GM18499 (cell line): ENCODE measurements at regions not wholly inside any gene's neighbourhood (a gene's known extent, or its start where the extent isn't known, plus 50 kb on each side); places are given as distances from the start of the nearest gene placed in this dataset.
"Not testable (repeated sequence)": the region's sequence is repeated elsewhere in the genome, so short reads cannot be mapped to it uniquely, and the experiment has no call there.

Source experiments
- ATAC-seq: cut with Tn5 transposase; IDR thresholded peaks from one replicate; pipeline ENCODE4 v1.9.1; 2021; ENCODE audit warnings: moderate number of reproducible peaks; ENCODE audit not compliant: insufficient read depth, unreplicated experiment

DNA sequence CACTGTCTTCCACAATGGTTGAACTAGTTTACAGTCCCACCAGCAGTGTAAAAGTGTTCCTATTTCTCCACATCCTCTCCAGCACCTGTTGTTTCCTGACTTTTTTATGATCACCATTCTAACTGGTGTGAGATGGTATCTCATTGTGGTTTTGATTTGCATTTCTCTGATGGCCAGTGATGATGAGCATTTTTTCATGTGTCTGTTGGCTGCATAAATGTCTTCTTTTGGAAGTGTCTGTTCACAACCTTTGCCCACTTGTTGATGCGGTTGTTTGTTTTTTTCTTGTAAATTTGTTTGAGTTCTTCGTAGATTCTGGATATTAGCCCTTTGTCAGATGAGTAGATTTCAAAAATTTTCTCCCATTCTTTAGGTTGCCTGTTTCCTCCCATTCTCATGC lies 194.0 kb upstream of the IL12B start:
- ATAC-seq: not testable (repeated sequence)

DNA sequence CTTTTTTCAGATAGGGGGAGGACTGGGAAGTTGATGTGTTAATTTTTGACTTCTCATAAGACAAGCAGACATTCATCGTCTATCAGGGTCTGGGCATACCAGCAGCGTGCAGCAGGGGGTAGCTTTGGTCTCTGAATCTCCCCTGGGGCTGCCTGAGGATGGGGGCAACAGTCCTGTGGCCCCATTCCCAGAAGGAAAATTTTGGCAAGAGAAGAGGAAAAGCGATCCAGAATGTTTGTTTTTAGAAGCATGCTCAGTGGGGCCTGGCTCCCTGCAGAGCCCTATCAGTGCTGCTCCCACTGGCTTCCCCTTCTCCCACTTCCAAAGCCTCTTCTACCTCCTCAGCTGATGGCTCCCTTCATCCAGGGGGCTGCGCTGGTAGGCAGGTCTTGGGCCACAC lies 194.8 kb upstream of the IL12B start:
- no peak for ATAC-seq

DNA sequence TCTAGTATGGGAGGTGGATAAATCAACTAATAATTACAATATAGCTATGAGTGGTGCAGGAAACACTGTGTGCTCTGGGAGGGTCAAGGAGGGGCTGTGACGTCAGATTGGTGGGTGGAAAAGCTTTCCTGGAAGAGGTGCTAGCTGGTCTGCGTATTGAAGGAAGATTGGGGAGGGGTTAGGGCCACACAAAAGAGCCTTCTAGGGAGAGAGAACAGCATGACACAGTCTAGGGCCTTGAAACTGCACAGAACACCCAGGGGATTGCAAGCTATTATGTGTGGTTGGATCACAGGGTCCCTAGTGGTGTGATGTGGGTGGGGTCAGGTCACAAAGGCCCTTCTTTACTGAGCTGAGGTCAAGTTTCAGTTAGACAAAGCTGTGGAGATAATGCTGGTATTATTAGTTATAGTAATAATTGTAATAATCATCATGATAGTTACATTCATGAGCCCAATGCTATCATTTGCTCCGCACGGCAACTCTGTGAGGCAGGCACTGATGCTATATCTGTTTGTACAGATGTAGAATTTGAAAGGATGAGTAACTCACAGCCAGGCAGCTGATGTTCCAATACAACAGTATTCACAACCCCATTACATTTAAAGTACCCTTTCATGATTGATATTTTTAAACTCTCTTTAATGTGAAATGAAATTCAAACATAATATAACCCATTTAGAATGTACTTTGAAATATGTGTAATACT lies 197.4 kb upstream of the IL12B start:
- ATAC-seq: no peak

DNA sequence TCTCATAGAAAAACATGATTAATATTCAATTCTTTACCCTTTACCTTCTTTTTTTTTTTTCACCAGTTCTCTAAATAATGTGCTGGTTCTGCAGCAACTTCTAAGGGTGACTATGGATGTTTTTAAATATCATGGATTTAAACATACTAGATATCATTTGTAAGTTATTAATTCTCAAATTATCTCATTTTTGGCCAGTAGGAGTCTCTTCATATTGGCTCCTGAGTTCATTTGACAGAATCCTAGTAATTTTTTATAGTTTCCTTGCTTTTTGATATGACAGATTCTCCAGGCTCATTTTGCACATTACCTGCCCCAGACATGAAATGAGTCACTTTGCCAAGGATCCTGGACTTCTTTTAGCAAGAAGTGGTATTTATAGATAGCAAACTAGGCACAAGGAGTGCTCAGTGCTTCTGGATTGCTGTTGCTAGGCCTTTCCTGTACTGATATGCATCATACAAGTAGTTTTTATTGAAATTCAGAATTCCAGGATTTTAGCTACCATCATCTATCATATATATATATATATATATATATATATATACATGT lies 201.3 kb upstream of the IL12B start:
- no peak for ATAC-seq

DNA sequence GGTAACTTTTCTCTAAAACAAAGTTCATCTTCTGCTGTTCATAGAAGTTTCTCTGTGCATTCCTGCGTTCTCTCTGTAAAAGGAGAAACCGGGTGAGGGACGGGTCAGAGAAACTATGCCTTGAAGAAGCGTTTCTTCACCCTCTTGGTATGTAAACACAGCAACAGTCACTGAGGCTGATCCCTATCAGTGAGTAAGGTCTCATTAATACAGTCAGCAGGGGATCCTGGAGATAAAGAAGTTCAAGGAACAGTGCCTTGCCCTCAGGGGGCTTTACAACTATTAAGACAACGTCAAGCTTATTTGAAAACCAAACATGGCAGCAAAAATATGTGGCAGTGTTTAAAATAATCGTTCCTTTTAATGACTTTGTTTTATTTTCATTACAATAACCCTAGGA lies 202.9 kb upstream of the IL12B start:
- no peak for ATAC-seq

DNA sequence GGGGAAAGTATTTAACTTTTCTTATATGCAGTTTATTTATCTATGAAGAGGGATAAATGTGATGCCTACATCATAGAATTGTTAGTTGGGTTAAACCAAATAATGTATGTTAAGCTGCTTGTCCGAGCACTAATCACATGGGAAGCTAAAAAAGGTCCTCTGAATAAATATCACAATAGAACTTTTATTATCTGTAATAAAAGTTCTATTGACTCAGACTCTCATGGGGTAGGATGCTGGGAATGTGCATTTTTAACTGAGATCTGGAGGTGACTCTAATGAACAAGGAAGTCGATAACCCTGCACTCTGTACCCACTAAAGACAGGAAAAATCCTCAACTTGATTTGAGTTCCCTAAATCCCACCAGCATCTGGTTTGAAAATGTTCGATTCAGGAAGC lies 205.9 kb upstream of the IL12B start:
- ATAC-seq: no peak

DNA sequence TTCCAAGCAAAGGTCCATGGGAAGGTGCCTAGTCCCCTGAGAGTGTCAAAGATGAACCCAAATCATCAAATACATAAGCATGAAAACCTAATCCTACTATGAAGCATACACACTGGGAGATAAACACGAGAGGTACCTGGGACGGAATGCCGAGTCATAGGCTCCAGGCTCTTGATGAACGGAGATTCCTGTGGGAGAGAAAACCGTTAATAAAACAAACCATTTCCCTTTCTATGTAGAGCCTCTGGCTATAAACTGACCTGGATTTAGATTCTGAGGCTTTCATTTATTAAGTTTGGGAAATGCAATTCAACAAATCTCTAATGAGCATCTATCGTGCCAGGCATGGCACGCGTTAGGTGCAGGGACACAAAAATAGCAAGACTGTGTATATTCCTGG lies 206.4 kb upstream of the IL12B start:
- ATAC-seq: no peak

DNA sequence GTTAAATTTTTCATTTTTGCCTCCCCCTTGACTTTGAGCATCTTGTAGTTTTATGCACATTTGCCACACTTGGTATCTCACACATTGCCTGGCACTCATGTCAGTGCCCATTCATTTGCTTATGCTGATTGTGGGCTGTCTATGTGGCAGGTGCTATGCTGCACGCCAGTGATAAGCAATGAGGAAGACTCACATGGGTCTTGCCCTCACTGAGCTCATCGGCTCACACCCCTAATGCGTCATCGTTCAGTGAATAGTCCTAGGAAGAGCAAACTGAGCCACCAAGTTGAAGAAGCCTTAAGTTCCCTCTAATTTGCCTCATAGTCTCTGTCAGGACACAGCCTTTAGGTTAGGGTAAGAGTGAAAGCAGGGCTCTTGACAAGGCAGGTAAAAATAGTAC lies 209.4 kb upstream of the IL12B start:
- no peak for ATAC-seq

DNA sequence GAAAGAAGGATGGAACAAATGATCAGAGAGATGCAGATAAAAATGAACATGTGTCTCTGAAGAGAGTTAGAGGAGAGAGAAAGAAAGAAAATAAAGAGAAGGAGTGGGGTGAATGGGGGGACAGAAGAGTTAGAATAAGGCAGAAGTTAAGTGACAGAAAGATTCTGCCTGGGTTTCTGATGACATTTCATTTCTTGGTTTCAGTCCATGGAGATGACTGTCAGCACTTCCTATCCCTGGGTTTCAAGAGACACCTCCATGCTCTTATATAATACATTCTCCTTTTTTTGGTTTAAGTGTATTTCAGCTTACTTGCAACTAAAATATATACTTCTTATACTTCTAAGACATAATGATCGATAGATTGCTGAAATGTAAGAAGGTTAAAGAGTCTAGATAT lies 213.0 kb upstream of the IL12B start:
- ATAC-seq: no peak

DNA sequence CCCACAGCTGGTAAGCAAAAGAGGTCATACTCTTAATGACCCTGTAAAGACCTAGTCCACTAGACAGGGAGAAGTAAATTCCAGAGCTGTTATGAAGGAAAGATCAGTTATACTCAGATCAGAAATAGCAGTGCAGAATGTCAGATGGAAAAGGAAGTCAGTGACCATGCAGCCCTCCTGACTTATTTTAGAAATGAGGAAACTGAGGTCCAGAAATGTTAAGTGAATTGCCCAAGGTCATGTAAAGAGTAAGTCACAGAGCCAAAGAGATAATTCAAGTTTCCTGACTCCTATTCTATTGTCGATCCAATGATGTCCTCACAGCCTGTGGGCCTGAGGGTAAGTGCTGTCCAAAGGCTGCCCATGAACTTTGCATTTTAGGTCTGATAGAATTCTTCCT lies 214.9 kb upstream of the IL12B start:
- no peak for ATAC-seq

DNA sequence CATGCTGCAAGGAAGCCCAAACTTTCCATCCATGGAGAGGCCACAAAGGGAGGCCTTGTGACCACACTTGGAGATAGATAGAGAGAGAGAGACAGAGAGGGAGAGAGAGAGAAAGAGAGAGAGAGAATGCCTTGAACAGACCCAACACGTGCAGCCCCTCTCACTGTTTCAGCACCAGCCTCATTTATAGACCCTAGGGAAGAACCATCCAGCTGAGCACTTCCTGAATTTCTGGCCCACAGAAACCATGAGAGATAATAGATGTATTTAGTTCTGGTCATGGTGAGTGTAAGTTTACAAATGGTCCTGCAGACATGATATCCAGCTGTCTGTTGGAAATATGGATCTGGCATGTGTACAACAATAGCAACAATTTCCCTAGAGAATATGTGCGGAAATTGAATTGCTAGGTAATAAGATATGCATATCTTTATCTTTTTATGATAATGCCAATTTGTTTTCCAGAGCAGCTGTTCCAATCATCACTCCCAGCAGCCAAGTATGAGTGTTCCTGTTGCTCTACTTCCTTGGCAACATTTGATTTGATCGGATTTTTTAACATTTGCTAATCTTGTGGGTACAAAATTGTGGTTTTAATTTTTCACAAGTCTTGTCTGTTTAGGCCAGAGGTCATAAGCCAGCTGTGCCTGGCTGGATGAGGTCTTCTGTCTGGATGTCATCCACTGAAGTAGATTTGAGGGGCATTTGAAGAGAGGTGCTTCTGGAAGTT lies 217.3 kb upstream of the IL12B start:
- no peak for ATAC-seq

DNA sequence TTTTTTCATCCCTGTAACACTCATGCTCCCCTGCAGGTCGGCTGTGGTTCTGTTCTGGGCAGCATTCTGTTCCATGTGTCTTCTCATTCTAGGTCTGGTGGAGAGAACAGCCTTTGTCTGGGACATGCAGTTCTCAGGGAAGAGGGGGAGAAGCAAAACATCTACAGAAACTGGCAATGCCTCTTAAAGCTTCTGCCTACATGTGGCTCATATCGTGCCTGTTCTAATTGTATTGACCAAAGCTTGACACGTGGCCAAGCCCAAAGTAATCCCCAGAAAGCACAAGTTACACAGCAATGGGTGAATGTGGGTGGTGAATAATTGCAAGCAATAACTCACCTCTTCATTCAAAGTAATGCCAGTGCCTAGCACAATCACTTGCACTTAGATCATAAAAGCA lies 218.2 kb upstream of the IL12B start:
- ATAC-seq: no peak

DNA sequence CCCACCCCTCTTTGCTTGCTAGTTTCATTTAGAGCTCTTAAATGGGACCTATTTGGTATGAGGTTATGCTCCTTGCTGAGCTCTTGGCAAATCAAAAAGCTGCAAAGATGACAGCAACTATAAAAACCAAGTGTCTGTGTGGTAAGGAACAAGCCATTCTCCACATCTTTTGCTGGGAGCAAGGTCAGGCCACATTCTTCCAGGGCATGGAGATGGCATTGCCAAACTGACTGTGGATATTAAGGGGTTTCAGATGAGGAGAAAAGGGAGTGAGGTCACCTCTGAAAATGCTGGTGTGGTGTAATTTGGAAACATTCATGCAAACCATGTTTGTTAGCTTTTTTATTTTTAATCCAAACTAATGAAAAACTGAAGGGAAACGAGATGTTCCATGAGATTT lies 218.8 kb upstream of the IL12B start:
- ATAC-seq: no peak

DNA sequence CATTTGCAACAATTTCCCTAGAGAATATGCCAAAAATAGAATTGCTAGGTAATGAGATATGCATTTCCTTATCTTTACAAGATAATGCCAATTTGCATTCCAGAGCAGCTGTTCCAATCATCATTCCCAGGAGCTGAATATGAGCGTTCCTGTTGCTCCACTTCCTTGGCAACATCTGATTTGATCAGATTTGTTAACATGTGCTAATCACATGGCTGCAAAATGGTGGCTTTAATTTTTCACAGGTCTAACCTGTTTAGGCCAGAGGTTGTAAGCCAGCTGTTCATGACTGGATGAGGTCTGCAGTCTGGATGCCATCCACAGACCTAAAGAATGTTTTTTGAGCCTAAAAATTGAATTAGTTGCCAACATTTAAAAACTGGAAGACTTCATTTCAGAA lies 220.7 kb upstream of the IL12B start:
- no peak for ATAC-seq

DNA sequence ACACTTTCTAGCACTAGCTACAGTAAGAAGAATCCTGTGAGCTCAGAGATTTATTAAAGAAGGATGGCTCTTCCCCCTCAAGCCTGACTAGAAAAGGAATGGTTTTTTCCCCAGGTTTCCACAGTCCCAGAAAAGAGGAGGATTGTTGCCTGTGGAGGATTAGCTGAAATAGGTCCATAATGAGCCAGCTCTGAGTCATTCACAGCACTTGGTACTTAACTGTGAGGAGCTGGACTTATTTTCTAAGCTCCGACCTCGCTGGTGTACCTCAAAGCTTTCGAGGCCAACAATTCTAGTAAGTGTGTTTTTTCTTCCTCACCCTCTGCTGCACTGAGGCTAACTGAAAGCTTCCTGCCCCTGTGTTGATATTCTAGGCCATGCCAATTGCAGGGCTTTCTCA lies 222.5 kb upstream of the IL12B start:
- ATAC-seq: no peak

DNA sequence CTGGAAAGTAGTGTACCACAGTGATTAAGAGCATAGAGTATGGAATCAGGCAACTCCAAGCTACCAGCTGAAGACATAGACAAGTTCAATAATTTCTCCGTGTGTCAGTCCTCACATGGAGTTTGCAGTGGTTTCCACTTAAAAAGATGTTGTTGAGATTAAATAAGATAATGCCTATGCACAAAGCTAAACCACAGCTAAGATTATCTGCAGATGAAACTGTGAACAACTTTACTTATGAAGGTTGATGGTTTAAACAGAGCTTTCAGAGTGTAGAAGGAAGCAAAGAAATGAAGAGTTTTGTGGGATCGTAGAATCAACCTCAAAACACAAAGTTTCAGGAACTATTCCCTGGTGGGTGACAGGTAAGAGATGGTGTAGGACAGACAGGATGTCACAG lies 223.5 kb upstream of the IL12B start:
- no peak for ATAC-seq

DNA sequence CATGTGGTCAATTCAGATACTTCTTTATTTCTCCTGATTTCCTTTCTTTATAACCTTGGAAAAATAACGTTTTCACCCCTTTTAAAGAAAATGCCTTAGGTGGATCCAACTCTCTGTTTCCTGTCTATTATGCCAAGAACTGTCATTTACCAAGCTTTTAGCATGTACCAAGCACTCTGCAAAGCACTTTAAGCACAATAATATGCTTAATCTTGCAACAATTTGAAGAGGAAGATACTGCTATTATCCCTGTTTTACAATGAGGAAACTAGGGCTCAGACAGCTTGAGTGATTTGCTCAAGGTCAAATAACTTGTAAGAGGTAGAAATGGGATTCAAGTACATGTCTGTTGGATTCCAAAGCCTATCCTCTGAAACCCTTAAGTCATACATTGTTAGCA lies 224.8 kb upstream of the IL12B start:
- no peak for ATAC-seq

DNA sequence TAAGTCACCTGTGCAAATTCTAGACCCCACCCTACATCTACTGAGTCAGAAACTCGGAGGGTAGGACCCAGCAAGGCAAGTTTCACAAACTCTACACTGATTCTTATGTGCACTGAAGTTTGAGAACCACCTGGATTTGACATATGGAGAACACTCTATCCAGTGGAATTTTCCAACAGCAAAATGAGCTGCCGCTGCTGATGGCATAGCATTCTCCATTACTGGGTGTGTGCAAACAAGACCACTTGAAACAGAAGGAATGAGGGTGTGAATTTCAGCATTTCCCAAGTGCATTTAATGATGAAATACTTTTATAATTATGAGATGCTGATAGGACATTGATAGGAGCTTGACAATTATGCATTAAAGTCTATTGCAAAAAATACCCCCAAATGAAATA lies 229.1 kb upstream of the IL12B start:
- no peak for ATAC-seq

DNA sequence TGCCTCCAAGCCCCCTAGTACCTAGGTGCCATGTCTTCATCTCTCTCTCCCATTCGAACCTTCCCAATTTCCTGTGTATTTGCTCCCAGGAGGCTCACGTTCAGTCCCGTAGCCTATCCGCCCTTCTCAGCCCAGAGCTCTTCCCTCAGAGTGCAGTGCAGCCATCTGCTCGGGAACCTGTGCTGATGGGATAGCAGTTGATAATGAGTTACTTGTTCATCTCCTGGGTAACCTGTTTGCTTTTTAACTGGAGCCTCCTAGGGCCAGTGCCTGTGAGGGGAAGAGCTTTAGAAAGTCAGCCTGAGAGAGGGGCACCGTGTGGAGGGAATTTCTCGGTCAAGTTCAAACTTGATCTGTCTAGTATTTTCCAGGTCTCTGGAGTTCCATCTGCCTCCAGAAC lies 229.8 kb upstream of the IL12B start:
- ATAC-seq: no peak

DNA sequence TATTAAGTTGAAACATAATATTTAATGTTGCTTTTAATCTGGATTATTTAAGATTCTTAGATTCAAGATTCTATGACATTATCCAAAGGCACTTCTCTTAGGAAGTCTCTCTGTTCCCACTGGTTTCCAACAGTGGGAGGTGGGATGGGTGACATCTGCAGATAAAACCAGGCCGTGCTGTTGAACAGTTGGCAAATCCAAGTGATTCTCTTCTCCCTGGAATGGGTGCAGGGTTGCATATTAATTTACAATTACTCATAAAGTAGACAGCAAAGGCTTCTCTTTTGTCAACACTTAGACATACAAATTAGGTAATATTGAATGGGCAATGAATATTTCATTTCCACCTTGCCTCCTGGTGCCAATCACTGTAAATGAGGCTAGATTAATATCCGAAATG lies 233.7 kb upstream of the IL12B start:
- ATAC-seq: no peak

DNA sequence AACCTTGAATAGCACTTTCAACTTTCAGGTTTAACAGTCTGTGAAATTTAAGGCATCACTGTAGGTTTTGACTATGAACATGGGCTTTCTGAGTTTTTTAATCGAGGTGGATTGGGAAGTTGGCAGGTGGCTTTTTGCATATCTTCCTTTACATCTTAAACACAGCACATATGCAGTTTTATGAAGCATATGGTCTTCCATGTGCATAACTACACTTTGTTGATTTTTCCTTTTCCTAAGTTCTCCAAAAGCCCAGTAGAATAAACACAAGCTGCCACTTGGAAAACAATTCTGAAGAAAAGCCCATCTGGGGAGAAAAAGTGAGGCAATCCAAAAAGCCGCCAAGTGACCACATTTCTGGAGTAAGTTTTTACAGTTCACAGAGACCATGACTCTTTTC lies 236.5 kb upstream of the IL12B start:
- no peak for ATAC-seq

DNA sequence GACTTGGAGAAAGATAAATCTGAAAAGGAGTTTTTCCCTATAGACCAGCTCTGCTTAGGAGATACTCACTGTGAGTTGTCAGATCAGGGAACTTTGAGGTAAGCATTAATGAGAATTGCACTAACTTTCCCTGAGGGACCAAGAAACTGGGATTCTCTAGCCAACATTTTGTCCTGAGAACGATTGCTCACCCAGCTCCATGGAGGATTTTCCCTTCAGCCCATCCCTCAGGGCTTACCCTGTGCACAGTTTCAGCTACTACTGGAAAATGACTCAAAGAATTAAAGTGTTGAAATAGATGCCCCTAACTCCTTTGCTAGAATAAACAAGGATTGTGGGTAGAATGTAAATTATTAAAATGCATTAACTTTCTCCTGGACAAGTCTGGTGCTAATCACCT lies 237.2 kb upstream of the IL12B start:
- no peak for ATAC-seq
